D721Med (cell line): ENCODE measurements at regions not wholly inside any gene's neighbourhood (a gene's known extent, or its start where the extent isn't known, plus 50 kb on each side); places are given as distances from the start of the nearest gene placed in this dataset.

Experiments
- DNase-seq: peaks from one replicate; pipeline ENCODE4 v3.0.0; 2011; ENCODE audit warnings: low spot score; ENCODE audit not compliant: insufficient read length
- FAIRE-seq: peaks from 2 replicates; lab custom pipeline; 2011; peaks lifted over from hg19 to GRCh38; lab: Jason Lieb, UNC
- CTCF ChIP-seq: IDR thresholded peaks from 2 replicates; pipeline ENCODE4 v1.5.1; 2012; ENCODE audit warnings: mild to moderate bottlenecking, control low read depth; ENCODE audit not compliant: insufficient read depth; ENCODE audit errors: missing control alignments

GRCh38 chr4:38489011-38489861 is 174.8 kb upstream of the KLF3 start:
- no peak for TF ChIP-seq CTCF
- FAIRE-seq (no peak), DNase-seq (no peak)

- FAIRE-seq (no peak), DNase-seq (no peak)
- TF ChIP-seq CTCF = no peak
Measured at GRCh38 chr4:38489924-38490639, 173.9 kb upstream of the KLF3 start.

GRCh38 chr4:38490753-38491446 is 173.1 kb upstream of the KLF3 start:
- DNase-seq (no peak), FAIRE-seq (no peak)
- no peak for TF ChIP-seq CTCF

GRCh38 chr4:38491854-38492478 is 172.0 kb upstream of the KLF3 start:
- DNase-seq = no peak
- no peak for TF ChIP-seq CTCF
- no peak for FAIRE-seq

GRCh38 chr4:38493066-38493465 is 170.9 kb upstream of the KLF3 start:
- no peak for TF ChIP-seq CTCF
- FAIRE-seq = no peak
- no peak for DNase-seq

- TF ChIP-seq CTCF = no peak
- FAIRE-seq (no peak), DNase-seq (no peak)
Measured at GRCh38 chr4:38495446-38495845, 168.6 kb upstream of the KLF3 start.
